Omental fat pad (tissue), 3 donors: ENCODE measurements at regions not wholly inside any gene's neighbourhood (a gene's known extent, or its start where the extent isn't known, plus 50 kb on each side); places are given as distances from the start of the nearest gene placed in this dataset.

Experiments
- ATAC-seq: fragments of 150-250 bp; one replicate; pipeline ENCODE4 v1.9.1; 2016; ENCODE audit warnings: mild to moderate bottlenecking, moderate library complexity; ENCODE audit not compliant: low FRiP score
- DNase-seq: peaks from one replicate; pipeline ENCODE4 v3.0.0-alpha.2; 2019; ENCODE audit warnings: low spot score
- TF ChIP-seq, protein P1 (sequence below), 3 donors: fragments of 450-650 bp; IDR thresholded peaks; one replicate each; pipeline ENCODE4 v1.5.1; 2016 to 2017; ENCODE audit warnings: antibody characterized with exemption in 3 of 3, mild to moderate bottlenecking in 3 of 3, moderate library complexity in 2 of 3

DNA sequence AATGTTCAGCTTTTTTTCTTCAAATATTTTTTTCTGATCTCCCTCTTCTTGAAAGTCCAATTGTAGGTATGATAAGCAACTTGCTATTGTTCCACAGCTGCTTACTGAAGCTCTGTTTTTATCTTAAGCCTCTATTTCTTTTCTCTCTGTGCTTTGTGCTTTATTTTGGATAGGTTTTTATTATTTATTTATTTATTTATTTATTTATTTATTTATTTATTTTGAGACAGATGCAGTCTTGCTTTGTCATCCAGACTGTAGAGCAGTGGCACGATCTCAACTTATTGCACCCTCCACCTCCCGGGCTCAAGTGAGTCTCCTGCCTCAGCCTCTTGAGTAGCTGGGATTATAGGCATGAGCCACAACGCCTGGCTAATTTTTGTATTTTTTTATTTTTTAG, 199.4 kb downstream of the KLF12 start:
- no peak for ATAC-seq
- TF ChIP-seq, protein P1, sequence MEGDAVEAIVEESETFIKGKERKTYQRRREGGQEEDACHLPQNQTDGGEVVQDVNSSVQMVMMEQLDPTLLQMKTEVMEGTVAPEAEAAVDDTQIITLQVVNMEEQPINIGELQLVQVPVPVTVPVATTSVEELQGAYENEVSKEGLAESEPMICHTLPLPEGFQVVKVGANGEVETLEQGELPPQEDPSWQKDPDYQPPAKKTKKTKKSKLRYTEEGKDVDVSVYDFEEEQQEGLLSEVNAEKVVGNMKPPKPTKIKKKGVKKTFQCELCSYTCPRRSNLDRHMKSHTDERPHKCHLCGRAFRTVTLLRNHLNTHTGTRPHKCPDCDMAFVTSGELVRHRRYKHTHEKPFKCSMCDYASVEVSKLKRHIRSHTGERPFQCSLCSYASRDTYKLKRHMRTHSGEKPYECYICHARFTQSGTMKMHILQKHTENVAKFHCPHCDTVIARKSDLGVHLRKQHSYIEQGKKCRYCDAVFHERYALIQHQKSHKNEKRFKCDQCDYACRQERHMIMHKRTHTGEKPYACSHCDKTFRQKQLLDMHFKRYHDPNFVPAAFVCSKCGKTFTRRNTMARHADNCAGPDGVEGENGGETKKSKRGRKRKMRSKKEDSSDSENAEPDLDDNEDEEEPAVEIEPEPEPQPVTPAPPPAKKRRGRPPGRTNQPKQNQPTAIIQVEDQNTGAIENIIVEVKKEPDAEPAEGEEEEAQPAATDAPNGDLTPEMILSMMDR (IDR thresholded peaks at IDR 0.05): no peak
- no peak for DNase-seq

DNA sequence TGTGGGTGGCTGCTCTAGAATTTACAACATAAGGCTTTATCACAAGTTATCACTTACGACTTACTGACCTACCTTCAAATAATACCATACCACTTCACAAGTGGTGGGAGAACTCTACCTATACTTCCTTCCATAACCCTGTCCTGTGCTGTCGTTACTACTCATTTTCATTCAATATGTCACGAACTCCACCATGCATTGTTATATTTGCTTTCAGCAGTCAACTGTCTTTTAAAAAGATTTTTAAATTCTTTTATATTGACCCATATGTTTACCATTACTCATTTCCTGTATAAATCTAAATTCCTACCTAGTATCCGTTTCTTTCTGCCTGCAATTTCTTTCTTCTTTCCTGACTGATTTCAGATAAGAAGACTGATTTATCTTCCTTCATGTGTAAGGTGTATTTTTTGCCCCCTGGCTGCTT, 200.0 kb downstream of the KLF12 start:
- TF ChIP-seq, protein P1 (IDR thresholded peaks at IDR 0.05): no peak
- DNase-seq: no peak
- no peak for ATAC-seq

- TF ChIP-seq, protein P1 (IDR thresholded peaks at IDR 0.05): no peak
- no peak for ATAC-seq
- no peak for DNase-seq
These were observed 200.4 kb downstream of the KLF12 start for GRCh38 chr13:73933795-73934194.

DNA sequence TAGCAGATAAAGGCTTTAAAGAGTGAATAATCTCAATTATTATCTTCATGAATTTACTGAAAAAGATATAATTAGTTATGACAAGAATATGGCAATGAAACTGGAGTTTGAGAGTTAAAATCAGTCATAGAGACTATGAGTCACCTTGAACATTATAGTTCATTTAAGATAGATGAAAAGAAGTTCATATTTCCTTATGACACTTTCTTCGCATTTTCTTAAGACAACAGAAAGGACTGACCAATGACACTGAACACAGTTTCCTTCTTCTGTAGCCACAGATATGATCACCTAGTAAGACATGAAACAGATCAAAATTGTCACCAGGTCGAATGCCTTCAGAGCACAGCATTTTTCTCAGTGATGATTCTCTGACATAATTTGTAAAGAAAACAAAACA, 202.1 kb downstream of the KLF12 start:
- DNase-seq (no peak), ATAC-seq (no peak)
- TF ChIP-seq, protein P1 (IDR thresholded peaks at IDR 0.05): no peak

- ATAC-seq (no peak), DNase-seq (no peak)
- TF ChIP-seq, protein P1 (IDR thresholded peaks at IDR 0.05): no peak
These were observed 204.8 kb downstream of the KLF12 start for GRCh38 chr13:73929287-73929932.

GRCh38 chr13:73924607-73925006, 209.6 kb downstream of the KLF12 start:
- ATAC-seq: no peak
- TF ChIP-seq, protein P1 (IDR thresholded peaks at IDR 0.05): no peak
- no peak for DNase-seq
